BLaER1 (cell line): ENCODE measurements at regions not wholly inside any gene's neighbourhood (a gene's known extent, or its start where the extent isn't known, plus 50 kb on each side); places are given as distances from the start of the nearest gene placed in this dataset.

ENCODE experiments used
- H3K27ac ChIP-seq: shearing (Covaris generic); formaldehyde crosslinking; 2 replicates; pipeline ENCODE4 v1.8.1; 2022
- H3K27me3 ChIP-seq: shearing (Covaris generic); formaldehyde crosslinking; 2 replicates; pipeline ENCODE4 v1.8.1; 2022
- H3K36me3 ChIP-seq: shearing (Covaris generic); formaldehyde crosslinking; 2 replicates; pipeline ENCODE4 v1.8.1; 2022
- H3K4me1 ChIP-seq: shearing (Covaris generic); formaldehyde crosslinking; 2 replicates; pipeline ENCODE4 v1.8.1; 2022
- H3K4me2 ChIP-seq: shearing (Covaris generic); formaldehyde crosslinking; 2 replicates; pipeline ENCODE4 v1.8.1; 2022
- H3K4me3 ChIP-seq: shearing (Covaris generic); formaldehyde crosslinking; 2 replicates; pipeline ENCODE4 v1.8.1; 2022
- H3K9ac ChIP-seq: shearing (Covaris generic); formaldehyde crosslinking; 2 replicates; pipeline ENCODE4 v1.8.1; 2022
- H3K9me3 ChIP-seq: shearing (Covaris generic); formaldehyde crosslinking; 2 replicates; pipeline ENCODE4 v1.8.1; 2022
- H4K20me1 ChIP-seq: shearing (Covaris generic); formaldehyde crosslinking; 2 replicates; pipeline ENCODE4 v1.8.1; 2022
- Cebpa-rat ChIP-seq: shearing (Covaris generic); IDR thresholded peaks from 2 replicates; pipeline ENCODE4 v1.8.1; 2022

- no peaks in the 10 kb centered on the region for H3K27me3 ChIP-seq
- H4K20me1 ChIP-seq: no peaks in the 10 kb centered on the region
- H3K9me3 ChIP-seq: no peaks in the 10 kb centered on the region
- TF ChIP-seq Cebpa-rat: no peak
- H3K27ac ChIP-seq: no peak overlapping the region
- no peaks in the 10 kb centered on the region for H3K36me3 ChIP-seq
- no peak overlapping the region for H3K4me2 ChIP-seq
- no peaks in the 10 kb centered on the region for H3K4me1 ChIP-seq
- no peak overlapping the region for H3K4me3 ChIP-seq
- no peak overlapping the region for H3K9ac ChIP-seq
Observed at GRCh38 chr6:22697306-22697705, 127.9 kb downstream of the HDGFL1 start.

- H3K36me3 ChIP-seq: no peaks in the 10 kb centered on the region
- no peaks in the 10 kb centered on the region for H3K27me3 ChIP-seq
- no peaks in the 10 kb centered on the region for H3K4me1 ChIP-seq
- H3K4me2 ChIP-seq: no peak overlapping the region
- TF ChIP-seq Cebpa-rat: no peak
- H3K9me3 ChIP-seq: no peaks in the 10 kb centered on the region
- H3K9ac ChIP-seq: no peak overlapping the region
- H4K20me1 ChIP-seq: no peaks in the 10 kb centered on the region
- no peak overlapping the region for H3K27ac ChIP-seq
- H3K4me3 ChIP-seq: no peak overlapping the region
Observed at GRCh38 chr6:22699151-22699550, 129.8 kb downstream of the HDGFL1 start.

GRCh38 chr6:22706651-22707050, 137.3 kb downstream of the HDGFL1 start:
- Histone ChIP-seq H3K27me3 (no peaks in the 10 kb centered on the region), H3K4me2 (no peak overlapping the region), H4K20me1 (no peaks in the 10 kb centered on the region), H3K27ac (no peak overlapping the region), H3K36me3 (no peaks in the 10 kb centered on the region), H3K4me3 (no peak overlapping the region), H3K4me1 (no peaks in the 10 kb centered on the region), H3K9ac (no peak overlapping the region), H3K9me3 (no peaks in the 10 kb centered on the region)
- no peak for TF ChIP-seq Cebpa-rat

- no peaks in the 10 kb centered on the region for H3K27me3 ChIP-seq
- no peak overlapping the region for H3K4me3 ChIP-seq
- H3K9ac ChIP-seq: no peak overlapping the region
- no peak overlapping the region for H3K4me2 ChIP-seq
- H3K4me1 ChIP-seq: no peaks in the 10 kb centered on the region
- H3K9me3 ChIP-seq: no peaks in the 10 kb centered on the region
- no peaks in the 10 kb centered on the region for H4K20me1 ChIP-seq
- H3K36me3 ChIP-seq: no peaks in the 10 kb centered on the region
- no peak overlapping the region for H3K27ac ChIP-seq
- no peak for TF ChIP-seq Cebpa-rat
Observed at GRCh38 chr6:22708469-22708868, 139.1 kb downstream of the HDGFL1 start.

- Histone ChIP-seq H3K36me3 (no peaks in the 10 kb centered on the region), H3K4me2 (no peak overlapping the region), H3K4me3 (no peak overlapping the region), H3K27ac (no peak overlapping the region), H3K4me1 (no peaks in the 10 kb centered on the region), H3K9ac (no peak overlapping the region), H3K27me3 (no peaks in the 10 kb centered on the region), H3K9me3 (no peaks in the 10 kb centered on the region), H4K20me1 (no peaks in the 10 kb centered on the region)
- TF ChIP-seq Cebpa-rat: no peak
Observed at GRCh38 chr6:22709803-22710202, 140.4 kb downstream of the HDGFL1 start.

- Histone ChIP-seq H3K4me1 (no peaks in the 10 kb centered on the region), H4K20me1 (no peaks in the 10 kb centered on the region), H3K27me3 (no peaks in the 10 kb centered on the region), H3K4me2 (no peak overlapping the region), H3K9me3 (no peaks in the 10 kb centered on the region), H3K27ac (no peak overlapping the region), H3K9ac (no peak overlapping the region), H3K4me3 (no peak overlapping the region), H3K36me3 (no peaks in the 10 kb centered on the region)
- no peak for TF ChIP-seq Cebpa-rat
Observed at GRCh38 chr6:22716721-22717120, 147.4 kb downstream of the HDGFL1 start.

GRCh38 chr6:22717915-22718314, 148.5 kb downstream of the HDGFL1 start:
- Histone ChIP-seq H3K27ac (no peak overlapping the region), H3K4me1 (no peaks in the 10 kb centered on the region), H3K4me3 (no peak overlapping the region), H3K36me3 (no peaks in the 10 kb centered on the region), H3K9me3 (peaks cover 11% of the 10 kb centered on the region), H4K20me1 (no peaks in the 10 kb centered on the region), H3K27me3 (no peaks in the 10 kb centered on the region), H3K4me2 (no peak overlapping the region), H3K9ac (no peak overlapping the region)
- no peak for TF ChIP-seq Cebpa-rat

GRCh38 chr6:22722913-22723312, 153.5 kb downstream of the HDGFL1 start:
- H3K36me3 ChIP-seq: no peaks in the 10 kb centered on the region
- H3K27ac ChIP-seq: no peak overlapping the region
- no peak overlapping the region for H3K9ac ChIP-seq
- no peaks in the 10 kb centered on the region for H3K4me1 ChIP-seq
- no peak overlapping the region for H3K4me3 ChIP-seq
- TF ChIP-seq Cebpa-rat: no peak
- H4K20me1 ChIP-seq: no peaks in the 10 kb centered on the region
- H3K4me2 ChIP-seq: no peak overlapping the region
- H3K9me3 ChIP-seq: peaks cover 23% of the 10 kb centered on the region
- no peaks in the 10 kb centered on the region for H3K27me3 ChIP-seq

- no peaks in the 10 kb centered on the region for H4K20me1 ChIP-seq
- no peak overlapping the region for H3K4me3 ChIP-seq
- no peak overlapping the region for H3K4me2 ChIP-seq
- H3K4me1 ChIP-seq: no peaks in the 10 kb centered on the region
- H3K9me3 ChIP-seq: peaks cover 22% of the 10 kb centered on the region
- H3K36me3 ChIP-seq: no peaks in the 10 kb centered on the region
- H3K9ac ChIP-seq: no peak overlapping the region
- H3K27me3 ChIP-seq: no peaks in the 10 kb centered on the region
- no peak overlapping the region for H3K27ac ChIP-seq
- TF ChIP-seq Cebpa-rat: no peak
Observed at GRCh38 chr6:22726966-22727365, 157.6 kb downstream of the HDGFL1 start.

- Histone ChIP-seq H3K4me2 (no peak overlapping the region), H3K27me3 (no peaks in the 10 kb centered on the region), H3K4me3 (no peak overlapping the region), H3K9ac (no peak overlapping the region), H3K9me3 (peaks cover 14% of the 10 kb centered on the region), H3K36me3 (no peaks in the 10 kb centered on the region), H3K4me1 (no peaks in the 10 kb centered on the region), H3K27ac (no peak overlapping the region), H4K20me1 (no peaks in the 10 kb centered on the region)
- no peak for TF ChIP-seq Cebpa-rat
Observed at GRCh38 chr6:22727710-22728109, 158.3 kb downstream of the HDGFL1 start.

GRCh38 chr6:22732176-22732970, 163.0 kb downstream of the HDGFL1 start:
- Histone ChIP-seq H3K27ac (no peak overlapping the region), H3K36me3 (no peaks in the 10 kb centered on the region), H3K27me3 (no peaks in the 10 kb centered on the region), H3K9ac (no peak overlapping the region), H3K4me1 (no peaks in the 10 kb centered on the region), H3K9me3 (no peaks in the 10 kb centered on the region), H3K4me3 (no peak overlapping the region), H4K20me1 (no peaks in the 10 kb centered on the region), H3K4me2 (no peak overlapping the region)
- no peak for TF ChIP-seq Cebpa-rat
